IMR-90 (cell line): ENCODE measurements at regions not wholly inside any gene's neighbourhood (a gene's known extent, or its start where the extent isn't known, plus 50 kb on each side); places are given as distances from the start of the nearest gene placed in this dataset.

Experiments
- CEBPB ChIP-seq: IDR thresholded peaks from 2 replicates; pipeline ENCODE4 v1.6.1; 2012; ENCODE audit warnings: low read depth, low read length, improper control_type of control experiment
- CHD1 ChIP-seq: IDR thresholded peaks from 2 replicates; pipeline ENCODE4 v1.6.1; 2012; ENCODE audit warnings: low read depth, low read length, improper control_type of control experiment
- MAFK ChIP-seq: IDR thresholded peaks from 2 replicates; pipeline ENCODE4 v1.6.1; 2012; ENCODE audit warnings: low read depth, low read length, improper control_type of control experiment
- NFE2L2 ChIP-seq: fragments of 150-350 bp; IDR thresholded peaks from 2 replicates; pipeline ENCODE4 v1.6.1; 2016; ENCODE audit warnings: low read depth, mild to moderate bottlenecking, low read length
- POLR2A ChIP-seq: IDR thresholded peaks from 2 replicates; pipeline ENCODE4 v1.6.1; 2012; ENCODE audit warnings: mild to moderate bottlenecking, low read depth, low read length
- RAD21 ChIP-seq: IDR thresholded peaks from 2 replicates; pipeline ENCODE4 v1.6.1; 2012; ENCODE audit warnings: low read length, improper control_type of control experiment
- RFX5 ChIP-seq: IDR thresholded peaks from 2 replicates; pipeline ENCODE4 v1.8.0; 2012; ENCODE audit warnings: low read depth, mild to moderate bottlenecking, low read length, moderate library complexity
- SMC3 ChIP-seq: fragments of 150-350 bp; IDR thresholded peaks from 2 replicates; pipeline ENCODE4 v1.6.1; 2016; ENCODE audit warnings: low read depth, mild to moderate bottlenecking, antibody characterized with exemption, low read length, moderate library complexity
- TF ChIP-seq, protein P1 (sequence below): conservative IDR thresholded peaks from 2 replicates; pipeline ENCODE4 v1.5.1; 2012; ENCODE audit warnings: mild to moderate bottlenecking, low read depth, low read length, improper control_type of control experiment
- TF ChIP-seq, protein P2 (sequence below): fragments of 150-350 bp; IDR thresholded peaks from 2 replicates; pipeline ENCODE4 v1.6.1; 2017; ENCODE audit warnings: mild to moderate bottlenecking, antibody characterized with exemption, low read length, low read depth

DNA sequence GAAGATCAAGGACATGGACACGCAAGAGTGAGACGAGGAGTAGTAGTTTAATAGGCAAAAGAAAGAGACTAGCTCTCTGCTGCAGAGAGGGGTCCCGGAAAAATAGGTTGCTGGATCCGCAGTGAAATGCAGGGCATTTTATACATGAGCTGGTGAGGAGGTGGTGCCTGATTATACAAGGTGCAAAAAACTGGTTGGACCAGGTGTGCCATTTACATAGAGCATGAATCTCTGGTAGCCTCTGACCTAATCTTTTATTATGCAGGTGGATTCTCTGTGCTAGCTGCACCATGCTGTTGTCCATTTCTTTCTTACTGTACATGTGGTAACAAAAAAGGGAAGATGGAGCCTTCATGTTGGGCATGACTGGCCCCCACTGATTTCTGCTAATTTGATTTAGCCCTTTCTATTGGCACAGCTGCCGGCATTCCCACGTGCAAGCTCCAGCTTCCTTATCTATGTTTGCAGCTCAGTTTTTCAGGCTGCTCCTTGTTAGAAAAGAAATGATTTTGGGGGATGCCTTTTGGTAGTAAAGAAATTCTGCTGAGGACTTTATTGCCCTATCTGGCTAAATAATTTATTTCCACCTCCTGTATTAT is 548.1 kb downstream of the BRINP3 start:
- TF ChIP-seq SMC3 (no peak), MAFK (no peak), POLR2A (no peak), RAD21 (no peak), RFX5 (no peak), NFE2L2 (no peak), CEBPB (no peak), CHD1 (no peak)
- TF ChIP-seq, protein P1, sequence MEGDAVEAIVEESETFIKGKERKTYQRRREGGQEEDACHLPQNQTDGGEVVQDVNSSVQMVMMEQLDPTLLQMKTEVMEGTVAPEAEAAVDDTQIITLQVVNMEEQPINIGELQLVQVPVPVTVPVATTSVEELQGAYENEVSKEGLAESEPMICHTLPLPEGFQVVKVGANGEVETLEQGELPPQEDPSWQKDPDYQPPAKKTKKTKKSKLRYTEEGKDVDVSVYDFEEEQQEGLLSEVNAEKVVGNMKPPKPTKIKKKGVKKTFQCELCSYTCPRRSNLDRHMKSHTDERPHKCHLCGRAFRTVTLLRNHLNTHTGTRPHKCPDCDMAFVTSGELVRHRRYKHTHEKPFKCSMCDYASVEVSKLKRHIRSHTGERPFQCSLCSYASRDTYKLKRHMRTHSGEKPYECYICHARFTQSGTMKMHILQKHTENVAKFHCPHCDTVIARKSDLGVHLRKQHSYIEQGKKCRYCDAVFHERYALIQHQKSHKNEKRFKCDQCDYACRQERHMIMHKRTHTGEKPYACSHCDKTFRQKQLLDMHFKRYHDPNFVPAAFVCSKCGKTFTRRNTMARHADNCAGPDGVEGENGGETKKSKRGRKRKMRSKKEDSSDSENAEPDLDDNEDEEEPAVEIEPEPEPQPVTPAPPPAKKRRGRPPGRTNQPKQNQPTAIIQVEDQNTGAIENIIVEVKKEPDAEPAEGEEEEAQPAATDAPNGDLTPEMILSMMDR: no peak
- TF ChIP-seq, protein P2, sequence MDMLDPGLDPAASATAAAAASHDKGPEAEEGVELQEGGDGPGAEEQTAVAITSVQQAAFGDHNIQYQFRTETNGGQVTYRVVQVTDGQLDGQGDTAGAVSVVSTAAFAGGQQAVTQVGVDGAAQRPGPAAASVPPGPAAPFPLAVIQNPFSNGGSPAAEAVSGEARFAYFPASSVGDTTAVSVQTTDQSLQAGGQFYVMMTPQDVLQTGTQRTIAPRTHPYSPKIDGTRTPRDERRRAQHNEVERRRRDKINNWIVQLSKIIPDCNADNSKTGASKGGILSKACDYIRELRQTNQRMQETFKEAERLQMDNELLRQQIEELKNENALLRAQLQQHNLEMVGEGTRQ: no peak
